ENCODE measurements at regions not wholly inside any gene's neighbourhood (a gene's known extent, or its start where the extent isn't known, plus 50 kb on each side); places are given as distances from the start of the nearest gene placed in this dataset.

- H3K4me2 ChIP-seq (ENCODE audit: insufficient read depth, low read length), result no peak overlapping the region
- peaks cover 12% of the 10 kb centered on the region in 2 experiments for H3K27me3 ChIP-seq (ENCODE audit: control insufficient read depth in 2 of 2, insufficient read depth in 2 of 2, low read length in 2 of 2)
- H3K27ac ChIP-seq (ENCODE audit: insufficient read depth, low read depth, low read length), result no peak overlapping the region
- H3K4me1 ChIP-seq (ENCODE audit: control insufficient read depth, extremely low read depth, insufficient read depth, low read length), result no peaks in the 10 kb centered on the region
- POLR2A ChIA-PET, result no interaction called here
- H3K9ac ChIP-seq (replicated peaks; ENCODE audit: extremely low read depth, insufficient read depth, low read length), result no peak overlapping the region
- intact Hi-C loops (cut with micrococcal nuclease), result loop anchor here (1.0 to 5.0 kb wide), 7 partner anchors 152 to 1181 kb away; no protein-coding TSS in a partner anchor
- dilution Hi-C loops (cut with MboI; ENCODE audit: extremely low pct_ligation_motif_present, low sequenced_read_pairs), result no loop called here
- DNase-seq (ENCODE audit: low read depth, low spot score) (peak; percentile 75), FAIRE-seq (peak; percentile 43)
- H2AFZ ChIP-seq (ENCODE audit: low read depth, low read length), result no peak overlapping the region
- CTCF ChIA-PET, result interaction anchor here (0.9 to 5.5 kb wide), 15 partner anchors 10 to 1183 kb away, joined by 3 to 43 read pairs (median 5); no protein-coding TSS in a partner anchor
- no peak overlapping the region for H3K4me3 ChIP-seq (replicated peaks in 1 of 3; ENCODE audit: insufficient read depth in 1 of 3, low read depth in 1 of 3, low read length in 3 of 3)
- TF ChIP-seq MAX (IDR thresholded peaks at IDR 0.05; ENCODE audit: insufficient read depth, insufficient read length), result no peak
- TF ChIP-seq CTCF (IDR thresholded peaks at IDR 0.05; ENCODE audit: extremely low read depth in 1 of 2, insufficient read depth in 1 of 2, low read depth in 1 of 2, low read length in 2 of 2), result no peak
- TF ChIP-seq MYC (IDR thresholded peaks at IDR 0.05; ENCODE audit: low read depth, low read length), result no peak
- no peak for TF ChIP-seq GATA2 (IDR thresholded peaks at IDR 0.05; ENCODE audit: insufficient read depth, insufficient read length, low read depth, low read length)
- TF ChIP-seq JUN (IDR thresholded peaks at IDR 0.05; ENCODE audit: borderline replicate concordance, insufficient read depth, insufficient read length, low read depth), result no peak
- no peak for TF ChIP-seq POLR2AphosphoS5 (IDR thresholded peaks at IDR 0.05; ENCODE audit: insufficient read depth, low read depth, low read length)
- TF ChIP-seq EZH2 (IDR thresholded peaks at IDR 0.05; ENCODE audit: borderline replicate concordance, low read depth, low read length, severe bottlenecking), result no peak
- no peak for TF ChIP-seq FOS (IDR thresholded peaks at IDR 0.05; ENCODE audit: borderline replicate concordance, insufficient read depth, low read length)
- no peak for TF ChIP-seq POLR2A (IDR thresholded peaks at IDR 0.05; ENCODE audit: low read depth, low read length)
- no peaks in the 10 kb centered on the region for H4K20me1 ChIP-seq (replicated peaks; ENCODE audit: control insufficient read depth, extremely low read depth, insufficient read depth, low read length)
- H3K79me2 ChIP-seq (ENCODE audit: control insufficient read depth, insufficient read depth, low read length), result no peaks in the 10 kb centered on the region
- H3K9me3 ChIP-seq (replicated peaks; ENCODE audit: control insufficient read depth, insufficient read depth, low read length), result no peaks in the 10 kb centered on the region
- no peaks in the 10 kb centered on the region for H3K9me1 ChIP-seq (replicated peaks; ENCODE audit: control insufficient read depth, extremely low read depth, insufficient read depth, low read length)
- BruUV-seq (replicated peaks), result no TSS peak
- H3K36me3 ChIP-seq (ENCODE audit: control insufficient read depth in 2 of 2, extremely low read depth in 1 of 2, insufficient read depth in 2 of 2, low read length in 2 of 2), result no peaks in the 10 kb centered on the region
These were observed 64.6 kb upstream of the TAPT1 start for GRCh38 chr4:16290681-16291420.

Measured in endothelial cell of umbilical vein (primary cell).